Inferior parietal cortex (tissue), 1 donor: ENCODE measurements at regions not wholly inside any gene's neighbourhood (a gene's known extent, or its start where the extent isn't known, plus 50 kb on each side); places are given as distances from the start of the nearest gene placed in this dataset.

Source experiments
- DNase-seq: peaks from one replicate; pipeline ENCODE4 v3.0.0-alpha.2; 2016; ENCODE audit errors: extremely low spot score

GRCh38 chr10:90975096-90975495 lies 54.2 kb upstream of the ANKRD1 start:
- no peak for DNase-seq

- DNase-seq, result no peak
These were observed 56.4 kb upstream of the ANKRD1 start for GRCh38 chr10:90977162-90977854.

GRCh38 chr10:90977855-90978486 lies 57.1 kb upstream of the ANKRD1 start:
- no peak for DNase-seq

DNA sequence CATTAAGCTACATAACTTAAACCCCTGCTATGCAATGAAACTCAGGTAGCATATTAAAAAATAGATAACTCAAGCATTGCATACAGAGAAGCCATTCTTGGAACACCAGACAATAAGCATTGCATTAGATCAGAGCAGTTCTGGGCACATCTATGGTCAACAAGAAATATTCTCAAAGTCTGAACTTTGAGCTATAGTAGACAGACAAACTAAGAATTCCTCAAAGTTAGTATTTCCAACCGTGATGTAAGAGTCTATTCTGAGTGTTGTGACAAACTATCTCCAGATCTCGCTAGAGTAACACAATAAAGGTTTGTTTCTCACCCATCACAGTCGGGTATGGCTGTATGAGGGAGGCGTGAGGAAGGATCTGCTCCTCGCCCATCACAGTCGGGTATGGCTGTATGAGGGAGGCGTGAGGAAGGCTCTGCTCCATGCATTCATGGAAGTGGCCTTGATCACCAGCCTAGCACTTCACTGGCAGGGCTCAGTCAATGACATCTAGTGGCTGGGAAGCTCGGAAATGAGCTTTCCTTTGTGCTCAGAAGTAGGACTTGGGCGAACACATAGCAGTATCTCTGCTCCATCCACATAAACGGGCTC lies 61.6 kb upstream of the ANKRD1 start:
- no peak for DNase-seq

DNA sequence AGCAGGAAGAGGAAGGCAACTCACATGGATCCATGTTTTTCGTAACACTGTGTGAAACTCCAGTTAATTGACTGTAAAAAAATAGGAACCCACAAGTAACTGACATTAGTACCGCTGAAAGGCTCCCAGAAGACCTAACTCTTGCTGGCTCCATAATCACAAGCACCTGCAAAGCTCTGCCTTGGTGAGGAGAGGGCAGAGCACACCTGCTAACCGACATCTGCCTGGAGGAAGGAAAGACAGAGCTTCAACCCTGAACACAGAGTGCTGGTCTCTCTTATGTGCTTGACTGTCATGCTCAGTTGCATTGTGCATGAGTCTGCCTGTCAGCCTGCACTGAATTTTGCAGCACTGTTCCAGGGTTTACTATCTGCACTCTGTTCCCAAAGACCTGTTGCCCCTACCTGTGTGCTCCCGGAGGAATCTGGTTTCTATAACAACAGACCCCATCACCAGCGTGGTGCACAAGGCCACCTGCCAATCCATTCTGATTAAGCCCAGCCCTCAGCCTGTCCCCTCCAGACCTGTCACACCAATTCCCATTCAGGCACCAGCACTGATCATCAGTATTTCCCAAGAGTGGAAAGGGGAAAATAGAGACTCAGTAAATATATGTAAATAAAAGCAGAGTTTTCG lies 63.1 kb upstream of the ANKRD1 start:
- no peak for DNase-seq

GRCh38 chr10:90984898-90985297 lies 64.0 kb upstream of the ANKRD1 start:
- DNase-seq, result no peak

DNA sequence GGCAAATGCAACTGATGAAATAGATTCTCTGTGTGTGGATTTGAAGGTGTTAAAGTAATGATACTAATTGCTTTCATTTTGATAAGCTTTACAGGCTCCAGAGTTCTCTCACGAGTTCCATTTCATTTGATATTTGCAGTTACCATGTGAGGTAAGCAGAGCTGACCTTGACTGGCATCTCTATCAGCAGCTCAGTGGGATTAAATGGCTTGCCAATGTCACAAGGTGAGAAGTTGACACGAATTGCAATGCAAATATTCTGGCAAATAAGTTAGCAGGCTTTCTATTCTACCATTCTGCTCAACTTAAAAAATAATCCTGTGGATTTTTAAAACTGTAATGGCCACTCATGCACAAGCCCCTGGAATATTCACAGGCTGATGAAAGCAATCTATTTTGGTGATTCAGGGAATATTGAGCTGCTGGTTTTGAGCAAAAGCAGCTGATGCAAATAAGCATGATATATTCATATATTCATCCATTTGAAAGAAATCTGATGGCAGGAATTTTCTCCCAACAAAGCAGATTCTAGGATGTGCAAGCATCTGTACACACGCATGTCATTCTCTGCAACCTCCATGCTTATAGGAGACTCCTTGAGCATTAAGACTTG lies 64.5 kb upstream of the ANKRD1 start:
- no peak for DNase-seq

DNA sequence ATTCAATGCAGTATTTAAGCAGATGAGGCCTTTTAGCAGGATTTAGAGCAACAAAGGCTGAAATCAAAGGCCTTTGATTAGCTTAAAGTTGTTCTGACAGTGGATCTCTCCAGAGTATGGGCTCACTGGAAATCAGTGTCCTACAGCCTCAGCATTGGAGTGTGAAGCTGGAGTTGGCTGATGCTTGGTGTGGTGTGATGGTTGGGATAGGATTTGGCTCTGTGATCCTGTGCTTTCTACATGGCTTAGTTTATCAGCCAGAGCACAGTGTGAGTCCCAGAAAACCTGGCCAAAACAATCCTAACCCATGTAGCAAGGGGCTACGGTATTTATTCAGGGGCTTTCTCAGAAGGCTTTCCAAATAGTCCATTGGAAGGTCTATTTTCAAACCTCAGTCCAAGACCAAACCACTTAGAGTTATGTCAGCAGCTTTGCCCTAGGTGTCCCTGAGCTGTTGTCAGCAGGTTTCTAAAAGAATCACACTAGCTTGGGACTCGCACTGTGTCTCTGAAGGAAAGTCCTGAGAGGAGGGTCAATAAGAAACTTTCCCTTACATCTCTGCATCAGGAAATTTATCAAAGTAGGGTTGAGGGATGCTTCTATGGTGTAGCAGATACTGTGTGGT lies 65.4 kb upstream of the ANKRD1 start:
- DNase-seq, result no peak

GRCh38 chr10:90986870-90987269 lies 66.0 kb upstream of the ANKRD1 start:
- DNase-seq, result no peak

GRCh38 chr10:90987383-90987782 lies 66.5 kb upstream of the ANKRD1 start:
- no peak for DNase-seq

GRCh38 chr10:90988024-90988423 lies 67.1 kb upstream of the ANKRD1 start:
- no peak for DNase-seq

DNA sequence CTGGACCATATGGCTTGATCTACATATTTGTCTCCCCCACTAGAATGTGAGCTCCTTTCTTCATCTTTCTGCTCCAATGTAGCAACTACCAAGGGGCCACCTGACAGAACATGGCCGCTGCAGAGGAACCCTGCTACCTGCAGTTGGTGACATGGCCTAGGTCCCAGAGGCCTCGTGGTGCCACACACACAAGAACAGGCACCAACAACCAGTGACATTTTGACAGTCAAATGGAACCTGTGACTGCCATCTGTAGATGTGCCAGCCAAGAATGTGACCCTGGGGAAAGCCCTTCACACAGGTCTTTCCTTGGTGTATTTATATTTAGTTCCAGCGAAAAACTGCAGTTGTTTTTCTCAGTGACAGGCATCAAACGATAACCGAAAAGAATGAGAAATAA lies 67.9 kb upstream of the ANKRD1 start:
- DNase-seq, result no peak

GRCh38 chr10:90989378-90989777 lies 68.5 kb upstream of the ANKRD1 start:
- no peak for DNase-seq

GRCh38 chr10:90992462-90992861 lies 71.6 kb upstream of the ANKRD1 start:
- no peak for DNase-seq

DNA sequence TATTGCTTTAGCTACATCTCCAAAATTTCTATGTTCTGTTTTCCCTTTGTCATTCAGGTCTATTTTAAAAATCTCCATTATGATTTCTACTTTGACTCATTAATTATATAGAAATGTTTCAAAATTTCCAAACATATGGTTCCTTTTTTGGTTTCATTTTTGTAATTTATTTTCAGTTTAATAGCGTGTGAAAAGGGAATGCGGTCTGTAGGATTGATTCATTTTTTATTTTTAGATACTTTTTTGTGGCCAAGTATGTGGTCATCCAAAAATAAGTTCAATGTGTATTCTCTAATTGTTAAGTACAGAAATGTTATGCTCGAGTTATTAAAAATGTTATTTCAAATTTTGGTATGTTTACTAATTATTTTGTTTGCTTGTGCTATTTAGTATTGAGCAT lies 72.5 kb upstream of the ANKRD1 start:
- DNase-seq, result no peak

- DNase-seq, result no peak
These were observed 76.8 kb upstream of the ANKRD1 start for GRCh38 chr10:90997670-90998069.

GRCh38 chr10:90998733-90999511 lies 78.0 kb upstream of the ANKRD1 start:
- DNase-seq, result no peak

DNA sequence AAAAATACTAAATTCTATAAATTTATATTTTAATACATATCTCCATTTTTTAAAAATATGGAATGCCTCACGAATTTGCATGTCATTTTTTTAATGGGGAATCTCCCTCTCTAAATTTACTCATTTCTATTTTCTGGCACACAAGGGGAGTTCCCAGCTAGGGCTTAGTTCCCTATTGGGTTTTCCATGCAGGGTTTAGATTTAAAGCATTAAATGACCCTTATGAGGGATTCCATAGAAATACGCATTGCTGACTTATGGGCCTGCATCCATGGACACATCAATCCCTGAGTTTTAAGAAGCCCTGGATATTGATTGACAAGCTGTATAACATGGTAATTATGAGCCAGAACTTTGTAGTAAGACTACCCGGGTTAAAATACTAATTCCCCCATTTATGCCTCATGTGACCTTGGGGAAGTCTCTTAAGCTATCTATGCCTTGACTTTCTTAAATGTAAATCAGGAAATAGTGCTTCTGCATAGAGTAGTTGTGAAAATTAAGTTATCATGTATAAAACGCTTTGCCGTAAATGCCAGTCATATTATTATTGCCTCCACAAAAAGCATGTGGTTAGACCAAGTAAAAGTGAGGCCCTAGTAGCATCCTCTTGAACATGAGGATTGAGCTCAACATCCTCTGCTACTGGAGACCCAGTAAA lies 78.8 kb upstream of the ANKRD1 start:
- no peak for DNase-seq

- DNase-seq, result no peak
These were observed 79.6 kb upstream of the ANKRD1 start for GRCh38 chr10:91000470-91000869.

GRCh38 chr10:91000985-91001384 lies 80.1 kb upstream of the ANKRD1 start:
- DNase-seq, result no peak

GRCh38 chr10:91002656-91003055 lies 81.8 kb upstream of the ANKRD1 start:
- no peak for DNase-seq
